Coronary artery (tissue), 2 donors: ENCODE measurements at regions not wholly inside any gene's neighbourhood (a gene's known extent, or its start where the extent isn't known, plus 50 kb on each side); places are given as distances from the start of the nearest gene placed in this dataset.

Experiments used
- DNase-seq: peaks from one replicate; pipeline ENCODE4 v3.0.0-alpha.2; 2017; ENCODE audit warnings: low spot score
- H3K27ac ChIP-seq, 2 donors: fragments of 200-600 bp; sonication (generic); one replicate each; pipeline ENCODE4 v1.5.1; 2016 to 2019
- H3K4me3 ChIP-seq: fragments of 200-600 bp; sonication (generic); 2 replicates; pipeline ENCODE4 v1.5.1; 2016; ENCODE audit warnings: mild to moderate bottlenecking, moderate library complexity
- CTCF ChIP-seq: fragments of 200-600 bp; sonication (generic); IDR thresholded peaks from one replicate; pipeline ENCODE4 v1.5.1; 2019; ENCODE audit warnings: antibody characterized with exemption

DNA sequence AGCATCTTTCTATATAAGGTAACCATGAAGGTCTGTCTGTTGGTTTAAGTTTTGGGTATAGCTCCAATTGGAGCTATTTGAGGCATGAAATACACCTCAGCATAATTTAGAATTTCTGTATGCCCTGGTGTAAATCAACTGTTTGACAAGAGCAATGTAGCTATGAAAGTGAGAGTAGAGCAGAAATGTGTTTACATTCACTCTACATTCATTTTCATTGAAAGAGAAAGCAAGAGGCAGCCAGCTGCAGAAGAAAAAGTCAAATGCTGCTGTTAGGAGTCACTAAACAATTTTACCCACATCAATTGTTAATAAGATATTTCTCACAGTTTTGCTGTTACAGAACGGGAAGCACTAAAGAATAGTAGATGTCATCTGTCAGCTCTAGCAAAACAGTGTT lies 252.5 kb downstream of the SLC6A15 start:
- no peak overlapping the region for H3K27ac ChIP-seq
- DNase-seq, result no peak
- no peak for TF ChIP-seq CTCF
- no peak overlapping the region for H3K4me3 ChIP-seq

GRCh38 chr12:84658877-84659276 lies 253.7 kb downstream of the SLC6A15 start:
- Histone ChIP-seq H3K27ac (no peak overlapping the region), H3K4me3 (no peak overlapping the region)
- no peak for TF ChIP-seq CTCF
- DNase-seq, result no peak

DNA sequence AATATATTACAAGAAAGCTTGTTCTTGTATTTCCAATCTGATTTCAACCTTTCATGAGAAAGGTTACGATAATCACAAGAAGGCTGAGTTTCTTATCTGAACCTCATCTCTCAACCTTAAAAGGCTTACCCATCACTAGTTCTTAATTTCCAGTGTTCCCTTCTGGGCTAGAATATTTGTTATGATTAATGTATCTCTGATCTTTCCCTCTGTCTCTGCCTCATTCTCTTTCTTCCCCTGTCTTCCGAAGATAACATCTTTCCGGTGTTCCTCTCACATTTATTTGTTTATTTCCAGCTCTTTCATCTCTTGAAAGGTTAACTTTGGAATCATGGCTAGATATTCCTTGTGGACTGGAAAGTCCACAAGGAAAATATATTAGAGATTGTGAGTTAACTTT lies 255.9 kb downstream of the SLC6A15 start:
- Histone ChIP-seq H3K27ac (no peak overlapping the region), H3K4me3 (no peak overlapping the region)
- no peak for TF ChIP-seq CTCF
- DNase-seq, result no peak

GRCh38 chr12:84653482-84653881 lies 259.1 kb downstream of the SLC6A15 start:
- H3K4me3 ChIP-seq, result no peak overlapping the region
- DNase-seq, result no peak
- TF ChIP-seq CTCF, result no peak
- no peak overlapping the region for H3K27ac ChIP-seq

- H3K27ac ChIP-seq, result no peak overlapping the region
- DNase-seq, result no peak
- no peak for TF ChIP-seq CTCF
- no peak overlapping the region for H3K4me3 ChIP-seq
Observed at GRCh38 chr12:84648425-84648824, 264.2 kb downstream of the SLC6A15 start.

- no peak for TF ChIP-seq CTCF
- DNase-seq, result no peak
- H3K4me3 ChIP-seq, result no peak overlapping the region
- no peak overlapping the region for H3K27ac ChIP-seq
Observed at GRCh38 chr12:84644908-84645307, 267.7 kb downstream of the SLC6A15 start.

- no peak for DNase-seq
- no peak for TF ChIP-seq CTCF
- no peak overlapping the region for H3K4me3 ChIP-seq
- no peak overlapping the region for H3K27ac ChIP-seq
Observed at GRCh38 chr12:84643993-84644392, 268.6 kb downstream of the SLC6A15 start.
